GM19438 (cell line): ENCODE measurements at regions not wholly inside any gene's neighbourhood (a gene's known extent, or its start where the extent isn't known, plus 50 kb on each side); places are given as distances from the start of the nearest gene placed in this dataset.

Experiments used
- ATAC-seq: cut with Tn5 transposase; IDR thresholded peaks from one replicate; pipeline ENCODE4 v1.9.1; 2021; ENCODE audit warnings: low read depth; ENCODE audit not compliant: unreplicated experiment

DNA sequence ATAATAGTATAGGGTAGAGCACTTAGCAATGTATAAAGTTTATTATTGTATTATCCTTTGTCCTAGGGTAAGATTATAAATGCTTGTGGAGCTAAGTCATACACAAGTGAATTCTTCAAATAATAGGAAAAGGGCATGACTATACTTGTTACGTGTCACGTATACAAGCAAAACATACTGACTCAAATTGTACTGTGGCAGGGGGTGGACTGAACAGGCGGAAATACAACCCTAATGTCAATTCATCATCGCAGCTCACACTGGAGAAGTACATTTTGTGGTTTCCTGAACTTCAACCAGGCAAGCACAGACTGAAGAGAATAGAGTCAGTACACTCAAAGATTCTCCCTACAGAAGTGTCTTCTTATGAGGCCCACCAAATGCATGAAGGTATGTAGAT, 201.0 kb downstream of the MBD2 start:
- ATAC-seq: no peak

DNA sequence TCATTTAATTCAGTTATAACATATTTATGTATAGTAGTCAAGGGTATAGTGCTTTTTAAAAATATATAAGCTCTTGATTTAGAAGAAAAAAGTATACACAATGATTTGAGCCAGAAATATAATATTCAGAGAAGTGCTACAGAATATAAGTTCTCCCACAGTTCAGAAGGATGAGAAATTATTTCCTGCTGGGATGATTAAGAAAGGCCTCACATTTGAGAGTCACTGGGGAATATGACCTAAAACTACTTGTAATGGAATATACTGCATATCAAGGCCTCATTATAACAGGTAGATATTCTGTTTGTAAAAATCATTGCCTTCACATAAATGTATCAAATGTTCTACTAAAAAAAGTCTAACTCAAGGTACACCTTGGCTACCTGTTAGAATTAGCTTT, 203.5 kb downstream of the MBD2 start:
- no peak for ATAC-seq

GRCh38 chr18:54020156-54020745, 204.2 kb downstream of the MBD2 start:
- ATAC-seq: no peak

GRCh38 chr18:54019641-54020040, 204.8 kb downstream of the MBD2 start:
- no peak for ATAC-seq

- ATAC-seq: no peak
These were observed 211.0 kb downstream of the MBD2 start for GRCh38 chr18:54013452-54013851.

GRCh38 chr18:54004828-54005227, 219.6 kb downstream of the MBD2 start:
- ATAC-seq: no peak

- no peak for ATAC-seq
These were observed 221.3 kb downstream of the MBD2 start for GRCh38 chr18:54003195-54003594.

- ATAC-seq: no peak
These were observed 227.4 kb downstream of the MBD2 start for GRCh38 chr18:53997064-53997463.

DNA sequence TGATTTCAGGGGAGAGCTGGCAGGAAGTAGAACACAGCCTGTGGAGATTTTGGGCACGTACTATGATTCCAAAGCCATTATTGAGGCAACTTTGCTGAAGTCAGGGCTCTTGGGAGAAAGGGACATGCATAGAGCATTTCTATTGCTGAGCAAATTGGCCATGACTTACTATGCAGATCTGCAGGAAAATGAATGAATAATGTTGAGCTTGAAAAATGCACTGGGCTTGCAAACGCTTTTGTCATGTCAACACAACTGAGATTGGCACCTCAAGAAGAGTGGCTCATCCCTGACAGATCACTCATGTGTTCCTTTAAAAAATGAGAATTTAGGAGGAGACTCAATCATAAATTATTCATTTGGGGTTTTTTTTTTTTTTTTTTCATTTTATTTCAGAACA, 230.5 kb downstream of the MBD2 start:
- no peak for ATAC-seq

GRCh38 chr18:53991805-53992204, 232.7 kb downstream of the MBD2 start:
- ATAC-seq: no peak

- ATAC-seq: no peak
These were observed 233.3 kb downstream of the MBD2 start for GRCh38 chr18:53991202-53991601.

- no peak for ATAC-seq
These were observed 234.0 kb downstream of the MBD2 start for GRCh38 chr18:53990485-53990884.

DNA sequence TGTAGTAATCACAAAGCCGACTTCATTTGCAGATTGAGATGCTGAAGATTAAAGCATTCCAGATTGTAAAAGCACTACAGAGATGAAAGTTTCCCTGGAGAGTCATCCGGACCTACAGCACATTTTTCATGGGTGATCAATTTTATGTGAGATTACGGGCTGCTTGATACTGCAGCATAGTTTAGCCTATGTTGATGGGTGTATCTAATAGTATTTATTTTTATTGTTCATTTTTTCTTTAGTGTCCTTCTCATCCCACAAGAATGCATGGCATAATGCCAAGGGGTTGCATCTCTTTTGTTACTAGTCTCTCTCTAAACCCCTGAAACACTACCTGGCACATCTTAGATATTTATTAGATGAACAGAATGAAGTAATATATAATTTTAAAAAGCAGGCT, 240.4 kb downstream of the MBD2 start:
- no peak for ATAC-seq

GRCh38 chr18:53971331-53971730, 253.1 kb downstream of the MBD2 start:
- no peak for ATAC-seq

GRCh38 chr18:53952700-53953099, 271.8 kb downstream of the MBD2 start:
- peak; percentile 45 for ATAC-seq

DNA sequence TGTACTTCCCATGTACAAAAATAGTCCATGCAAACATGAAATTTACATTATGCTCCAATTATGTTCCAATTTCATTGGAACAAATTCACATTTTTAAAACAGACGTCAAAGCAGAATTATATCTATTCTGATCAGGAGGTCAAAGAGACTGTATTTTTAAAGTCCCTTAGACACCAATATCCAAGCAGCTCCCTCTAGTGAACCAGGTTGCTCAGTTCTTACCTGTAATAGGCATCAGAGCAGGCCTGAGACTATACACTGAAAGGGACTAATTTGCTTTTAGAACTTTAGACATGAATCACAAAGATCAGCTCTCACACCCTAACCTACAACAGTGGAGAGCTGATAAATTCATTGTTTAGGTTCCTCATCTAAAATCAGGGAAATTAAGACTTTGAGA, 273.9 kb downstream of the MBD2 start:
- ATAC-seq: no peak

DNA sequence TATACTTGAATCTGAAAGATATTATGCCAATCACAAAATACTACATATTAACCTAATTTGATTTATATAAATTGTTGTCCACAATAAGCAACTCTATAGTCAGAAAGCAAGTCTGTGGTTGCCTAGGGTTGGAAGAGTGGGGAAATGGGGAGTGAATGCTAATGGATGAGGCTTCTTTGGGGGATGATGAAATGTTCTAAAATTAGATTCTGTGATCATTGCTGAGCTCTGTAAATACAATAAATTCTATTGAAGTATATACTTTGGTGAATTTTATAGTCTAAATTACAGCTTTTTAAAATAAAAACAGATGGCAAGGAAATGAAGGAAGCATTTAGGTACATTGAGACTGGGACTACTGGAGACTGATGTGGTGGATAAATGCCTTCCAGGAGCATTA, 275.5 kb downstream of the MBD2 start:
- no peak for ATAC-seq

DNA sequence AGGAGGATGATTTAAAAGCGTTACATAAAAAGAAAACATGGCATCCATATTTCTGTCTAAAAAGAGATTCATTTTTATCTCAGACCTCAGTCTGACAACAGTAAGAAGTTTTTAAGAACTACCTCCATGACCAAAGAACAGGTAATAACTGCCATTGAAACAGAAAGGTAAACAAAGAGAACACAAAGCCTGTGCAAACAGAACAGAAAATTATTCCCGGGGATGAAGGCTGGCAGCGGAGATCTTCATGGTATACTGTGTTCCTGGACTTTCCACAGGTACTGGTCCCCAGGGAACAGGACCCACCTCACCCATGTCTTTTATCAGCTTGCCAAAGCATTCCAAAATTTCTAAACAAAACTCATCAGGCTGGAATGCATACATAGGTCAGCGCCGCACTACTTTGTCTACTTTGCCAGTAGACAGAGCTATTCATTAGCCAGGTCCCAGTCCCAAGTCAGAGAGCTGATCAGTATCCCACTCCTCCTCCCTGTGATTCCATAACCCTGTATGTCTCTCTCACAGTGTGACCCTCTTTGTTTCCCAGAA, 277.3 kb downstream of the MBD2 start:
- ATAC-seq: no peak

- ATAC-seq: no peak
These were observed 277.9 kb downstream of the MBD2 start for GRCh38 chr18:53946594-53946993.

- ATAC-seq: no peak
These were observed 279.7 kb downstream of the MBD2 start for GRCh38 chr18:53944721-53945120.

GRCh38 chr18:53943326-53943860, 281.1 kb downstream of the MBD2 start:
- ATAC-seq: no peak

DNA sequence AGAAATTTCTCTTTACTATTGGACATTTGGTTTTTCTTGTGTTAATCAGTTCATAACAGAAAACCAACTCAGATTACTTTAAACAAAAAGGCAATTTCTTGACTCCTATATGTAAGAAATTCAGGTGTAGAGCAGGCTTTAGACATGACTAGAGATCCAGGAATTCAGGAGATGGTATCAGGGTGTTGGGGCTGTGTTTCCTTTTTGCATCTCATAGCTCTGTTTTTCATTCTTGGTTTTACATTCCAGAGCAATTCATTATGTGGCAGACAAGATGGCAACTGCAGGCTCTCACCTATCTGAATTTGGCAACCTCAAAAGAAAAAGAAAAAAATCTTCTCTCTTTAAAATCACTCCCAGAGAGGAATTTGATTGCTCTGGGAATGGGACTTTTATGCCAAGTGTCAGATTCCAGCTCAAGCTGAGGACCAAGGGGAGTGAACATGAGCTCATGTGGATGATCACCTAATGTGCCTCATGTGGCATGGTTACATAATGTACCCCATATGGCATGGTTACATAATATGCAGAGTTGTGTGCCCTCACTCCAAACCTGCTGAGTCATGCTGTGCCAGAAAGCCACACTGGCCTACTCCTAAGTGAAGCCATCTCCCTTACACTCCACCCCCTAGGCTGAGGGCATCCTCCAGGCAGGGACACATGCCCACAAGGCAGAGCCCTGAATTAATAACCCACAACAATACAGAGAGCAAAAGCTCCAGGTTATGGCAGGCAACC, 282.7 kb downstream of the MBD2 start:
- no peak for ATAC-seq
